Breast epithelium (tissue), 4 donors: ENCODE measurements at regions not wholly inside any gene's neighbourhood (a gene's known extent, or its start where the extent isn't known, plus 50 kb on each side); places are given as distances from the start of the nearest gene placed in this dataset.

ENCODE experiments used
- DNase-seq, 2 donors: peaks; one replicate each; pipeline ENCODE4 v3.0.0-alpha.2; 2019; ENCODE audit warnings: low spot score in 2 of 2
- H3K27ac ChIP-seq, 2 donors: fragments of 200-600 bp; sonication (generic) in 1 of 2; one replicate each; pipeline ENCODE4 v1.5.1; 2016 to 2019; ENCODE audit warnings: mild to moderate bottlenecking in 1 of 2
- H3K27me3 ChIP-seq, 2 donors: fragments of 200-600 bp; sonication (generic) in 1 of 2; one replicate each; pipeline versions ENCODE4 v1.5.1 to v1.6.0; 2017 to 2019; ENCODE audit warnings: control low read depth in 1 of 2, mild to moderate bottlenecking in 1 of 2
- H3K36me3 ChIP-seq: fragments of 200-600 bp; one replicate; pipeline ENCODE4 v1.5.1; 2019
- H3K4me1 ChIP-seq, 2 donors: fragments of 200-600 bp; sonication (generic); one replicate each; pipeline ENCODE4 v1.5.1; 2016 to 2019; ENCODE audit warnings: control low read depth in 1 of 2
- H3K4me3 ChIP-seq, 3 donors: fragments of 200-600 bp; sonication (generic); 1 replicate in 2 of 3; 2 replicates in 1 of 3; pipeline ENCODE4 v1.5.1; 2016 to 2019; ENCODE audit warnings: mild to moderate bottlenecking in 3 of 3, moderate library complexity in 2 of 3
- H3K9me3 ChIP-seq, 2 donors: fragments of 200-600 bp; sonication (generic) in 1 of 2; one replicate each; pipeline ENCODE4 v1.5.1; 2016 to 2019; ENCODE audit warnings: control low read depth in 1 of 2
- CTCF ChIP-seq, 3 donors: fragments of 450-650 bp; IDR thresholded peaks; one replicate each; pipeline ENCODE4 v1.5.1; 2016 to 2017; ENCODE audit warnings: antibody characterized with exemption in 3 of 3, mild to moderate bottlenecking in 3 of 3, moderate library complexity in 3 of 3
- POLR2A ChIP-seq: fragments of 450-650 bp; IDR thresholded peaks from one replicate; pipeline ENCODE4 v1.6.1; 2016; ENCODE audit warnings: antibody characterized with exemption, mild to moderate bottlenecking, moderate library complexity
- POLR2AphosphoS5 ChIP-seq, 3 donors: sonication (generic); formaldehyde crosslinking; IDR thresholded peaks; one replicate each; pipeline ENCODE4 v1.6.1; 2017; ENCODE audit warnings: antibody characterized with exemption in 3 of 3
- intact Hi-C: fragments of 100-400 bp; cut with DNase I; formaldehyde crosslinking; loops from one replicate; pipeline ENCODE4 v1.15.1; 2023; ENCODE audit warnings: low total_unique reads

DNA sequence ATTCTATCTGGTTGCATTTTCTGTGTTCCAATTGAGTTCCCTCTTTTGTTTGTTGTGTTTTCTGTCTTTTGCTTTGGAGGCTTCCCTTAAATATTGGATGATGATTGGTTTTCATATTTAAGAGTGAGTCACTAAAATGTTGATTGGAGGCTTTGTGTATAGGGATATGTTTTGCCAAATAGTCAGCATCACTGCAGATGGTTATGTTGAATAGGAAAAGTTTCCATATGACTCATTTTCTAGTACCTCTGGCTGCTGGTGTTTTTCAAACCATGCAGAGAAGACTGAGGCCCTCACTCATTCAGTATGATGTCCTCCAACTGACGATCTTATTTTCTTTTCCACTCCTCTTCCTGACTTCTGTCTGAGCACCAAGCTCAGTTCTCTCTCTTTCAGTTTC lies 1290.0 kb downstream of the EFNA5 start:
- no peak overlapping the region for H3K27ac ChIP-seq
- no peaks in the 10 kb centered on the region for H3K27me3 ChIP-seq
- TF ChIP-seq POLR2AphosphoS5 (IDR thresholded peaks at IDR 0.05), result no peak
- TF ChIP-seq POLR2A, result no peak
- no peak for TF ChIP-seq CTCF (IDR thresholded peaks at IDR 0.05)
- H3K9me3 ChIP-seq, result no peaks in the 10 kb centered on the region
- DNase-seq, result no peak
- H3K4me3 ChIP-seq, result no peak overlapping the region
- no peaks in the 10 kb centered on the region for H3K36me3 ChIP-seq
- no peaks in the 10 kb centered on the region for H3K4me1 ChIP-seq
- intact Hi-C loops, result no loop called here

DNA sequence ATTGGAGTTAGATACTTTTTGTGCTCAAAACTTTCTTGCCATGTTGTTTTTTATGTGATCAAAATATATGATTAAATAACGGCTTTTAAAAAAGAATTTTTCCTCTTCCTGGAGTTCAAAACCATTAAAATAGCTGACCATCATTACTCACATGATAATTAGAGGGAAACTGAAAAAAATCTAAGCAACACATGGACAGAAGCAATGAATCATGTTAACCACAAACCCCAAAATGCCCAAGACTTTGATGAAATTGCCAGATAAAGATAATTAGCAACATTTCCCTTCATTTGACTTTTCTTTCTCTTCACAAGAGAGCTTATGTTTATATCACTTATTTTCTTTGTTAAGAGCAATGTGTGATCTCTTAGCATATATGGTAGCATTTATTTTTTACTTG lies 1294.2 kb downstream of the EFNA5 start:
- Histone ChIP-seq H3K4me1 (no peaks in the 10 kb centered on the region), H3K9me3 (peaks cover 0 to under 1% of the 10 kb centered on the region in 2 donors), H3K27ac (no peak overlapping the region), H3K27me3 (no peaks in the 10 kb centered on the region), H3K4me3 (no peak overlapping the region), H3K36me3 (no peaks in the 10 kb centered on the region)
- no peak for DNase-seq
- intact Hi-C loops, result no loop called here
- TF ChIP-seq POLR2A (no peak), CTCF (IDR thresholded peaks at IDR 0.05) (no peak), POLR2AphosphoS5 (IDR thresholded peaks at IDR 0.05) (no peak)

DNA sequence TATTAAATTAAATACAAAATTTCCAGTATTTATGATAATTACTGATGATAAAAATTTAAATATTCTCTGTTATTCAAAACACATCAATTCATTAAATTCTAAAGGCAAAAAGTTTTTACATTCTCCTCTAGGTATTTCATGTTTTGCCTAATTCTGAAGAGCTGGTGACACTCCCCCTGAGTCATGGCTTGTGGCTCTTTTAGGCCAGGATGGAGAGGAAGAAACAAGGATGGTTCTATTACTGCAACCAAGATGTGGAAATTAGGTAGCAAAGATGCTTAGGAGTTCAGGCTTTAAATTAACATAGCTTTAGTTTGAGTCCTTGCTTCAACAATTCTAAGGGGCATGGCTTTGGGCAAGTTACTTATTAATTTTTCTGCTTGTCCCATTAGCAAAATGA lies 1295.8 kb downstream of the EFNA5 start:
- no peak for TF ChIP-seq CTCF (IDR thresholded peaks at IDR 0.05)
- no peak for TF ChIP-seq POLR2AphosphoS5 (IDR thresholded peaks at IDR 0.05)
- TF ChIP-seq POLR2A, result no peak
- Histone ChIP-seq H3K4me3 (no peak overlapping the region), H3K4me1 (no peaks in the 10 kb centered on the region), H3K27me3 (no peaks in the 10 kb centered on the region), H3K9me3 (peaks cover 0 to 16% of the 10 kb centered on the region in 2 donors), H3K36me3 (no peaks in the 10 kb centered on the region), H3K27ac (no peak overlapping the region)
- intact Hi-C loops, result no loop called here
- DNase-seq, result no peak

GRCh38 chr5:106368021-106368420 lies 1302.7 kb downstream of the EFNA5 start:
- no peaks in the 10 kb centered on the region for H3K27me3 ChIP-seq

GRCh38 chr5:106367281-106367680 lies 1303.5 kb downstream of the EFNA5 start:
- Histone ChIP-seq H3K27me3 (no peaks in the 10 kb centered on the region), H3K4me3 (no peak overlapping the region), H3K27ac (no peak overlapping the region), H3K36me3 (no peaks in the 10 kb centered on the region), H3K9me3 (peaks cover 0 to 21% of the 10 kb centered on the region in 2 donors), H3K4me1 (no peaks in the 10 kb centered on the region)
- TF ChIP-seq CTCF (IDR thresholded peaks at IDR 0.05) (no peak), POLR2AphosphoS5 (IDR thresholded peaks at IDR 0.05) (no peak), POLR2A (no peak)
- intact Hi-C loops, result no loop called here
- DNase-seq, result no peak

More at GRCh38 chr5:106368021-106368420, 1302.7 kb downstream of the EFNA5 start:
- intact Hi-C loops, result no loop called here
- peaks cover 0 to 21% of the 10 kb centered on the region in 2 donors for H3K9me3 ChIP-seq
- no peak for TF ChIP-seq POLR2AphosphoS5 (IDR thresholded peaks at IDR 0.05)
- H3K4me3 ChIP-seq, result no peak overlapping the region
- H3K27ac ChIP-seq, result no peak overlapping the region
- no peaks in the 10 kb centered on the region for H3K4me1 ChIP-seq
- no peaks in the 10 kb centered on the region for H3K36me3 ChIP-seq
- no peak for DNase-seq

GRCh38 chr5:106363578-106363977 lies 1307.2 kb downstream of the EFNA5 start:
- Histone ChIP-seq H3K36me3 (no peaks in the 10 kb centered on the region), H3K27ac (no peak overlapping the region), H3K4me1 (no peaks in the 10 kb centered on the region), H3K9me3 (peaks cover 0 to 6% of the 10 kb centered on the region in 2 donors), H3K4me3 (no peak overlapping the region), H3K27me3 (no peaks in the 10 kb centered on the region)
- TF ChIP-seq POLR2A (no peak), CTCF (IDR thresholded peaks at IDR 0.05) (no peak), POLR2AphosphoS5 (IDR thresholded peaks at IDR 0.05) (no peak)
- intact Hi-C loops, result no loop called here
- DNase-seq, result no peak
